T-cell (primary cell): ENCODE measurements at regions not wholly inside any gene's neighbourhood (a gene's known extent, or its start where the extent isn't known, plus 50 kb on each side); places are given as distances from the start of the nearest gene placed in this dataset.

Experiments
- ATAC-seq, 4 experiments: fragments of 200-7000 bp in 3 of 4; fragments of 150-1000 bp in 1 of 4; cut with Tn5 transposase; replicated peaks in 1 of 4; 1 replicate in 3 of 4; 2 replicates in 1 of 4; pipeline ENCODE4 v1.10.0; 2021; ENCODE audit warnings: moderate library complexity in 3 of 4, mild to moderate bottlenecking in 2 of 4, moderate number of reproducible peaks in 1 of 4
- CTCF ChIA-PET, 2 donors: fragments of 300-600 bp; sonication (Branson Sonifier 250); formaldehyde crosslinking; loops; one replicate each; lab custom pipeline; 2022; ENCODE audit warnings: antibody characterized with exemption in 2 of 2; lab: Charles Lee
- POLR2A ChIA-PET, 2 donors: fragments of 300-600 bp; sonication (Branson Sonifier 250); formaldehyde crosslinking; loops; one replicate each; lab custom pipeline; 2022; ENCODE audit warnings: antibody characterized with exemption in 2 of 2; lab: Charles Lee
- DNase-seq, 35 experiments: peaks; one replicate each; pipeline versions ENCODE4 v3.0.0 to v3.0.0-alpha.2; 2013 to 2023
- H3K27ac ChIP-seq: one replicate; pipeline ENCODE4 v1.5.1; 2013; ENCODE audit warnings: low read length
- H3K27me3 ChIP-seq, 2 experiments: replicated peaks in 1 of 2; 1 replicate in 1 of 2; 2 replicates in 1 of 2; pipeline versions ENCODE4 v1.6.1 to v1.7.0; 2013; ENCODE audit warnings: low read length in 1 of 2, mixed read lengths in 1 of 2; ENCODE audit not compliant: control insufficient read depth in 2 of 2, insufficient read depth in 2 of 2; ENCODE audit errors: extremely low read depth in 1 of 2
- H3K36me3 ChIP-seq, 2 donors: 1 replicate in 1 of 2; 2 replicates in 1 of 2; pipeline versions ENCODE4 v1.6.1 to v1.7.0; 2013; ENCODE audit warnings: low read length in 1 of 2; ENCODE audit not compliant: control insufficient read depth in 2 of 2, insufficient read depth in 1 of 2; ENCODE audit errors: extremely low read depth in 1 of 2
- H3K4me1 ChIP-seq, 2 experiments: 1 replicate in 1 of 2; 2 replicates in 1 of 2; pipeline versions ENCODE4 v1.6.1 to v1.7.0; 2013; ENCODE audit warnings: low read length in 2 of 2, mixed read lengths in 1 of 2; ENCODE audit not compliant: insufficient read depth in 2 of 2, control insufficient read depth in 1 of 2; ENCODE audit errors: extremely low read depth in 1 of 2
- H3K4me3 ChIP-seq, 2 donors: 1 replicate in 1 of 2; 2 replicates in 1 of 2; pipeline versions ENCODE4 v1.5.1 to v1.7.0; 2013; ENCODE audit warnings: mild to moderate bottlenecking in 2 of 2, low read length in 1 of 2, moderate library complexity in 1 of 2; ENCODE audit not compliant: control insufficient read depth in 1 of 2; ENCODE audit errors: extremely low read depth in 1 of 2
- H3K9me3 ChIP-seq: 2 replicates; pipeline ENCODE4 v1.7.0; 2013
- H3K27ac Mint-ChIP-seq, 2 donors: one replicate each; pipeline ENCODE4 v1.8.0; 2020 to 2021; ENCODE audit warnings: mild to moderate bottlenecking in 2 of 2, mixed read lengths in 2 of 2
- H3K27me3 Mint-ChIP-seq, 2 donors: one replicate each; pipeline ENCODE4 v1.8.0; 2021 to 2022; ENCODE audit warnings: mixed read lengths in 2 of 2
- H3K36me3 Mint-ChIP-seq: one replicate; pipeline ENCODE4 v1.8.0; 2021; ENCODE audit warnings: mixed read lengths
- H3K4me1 Mint-ChIP-seq, 3 donors: one replicate each; pipeline ENCODE4 v1.8.0; 2020 to 2022; ENCODE audit warnings: mixed read lengths in 3 of 3, mild to moderate bottlenecking in 1 of 3
- H3K4me3 Mint-ChIP-seq, 3 donors: one replicate each; pipeline ENCODE4 v1.8.0; 2020 to 2022; ENCODE audit warnings: mild to moderate bottlenecking in 3 of 3, mixed read lengths in 3 of 3, moderate library complexity in 3 of 3
- H3K9me3 Mint-ChIP-seq, 3 donors: one replicate each; pipeline ENCODE4 v1.8.0; 2020 to 2022; ENCODE audit warnings: mixed read lengths in 3 of 3
- WGBS: methylation state at CpG from one replicate; pipeline ENCODE4 v1.1.5; 2013; ENCODE audit warnings: missing lambda C conversion rate; ENCODE audit not compliant: insufficient coverage; 5-methylcytosine and 5-hydroxymethylcytosine counted together

DNA sequence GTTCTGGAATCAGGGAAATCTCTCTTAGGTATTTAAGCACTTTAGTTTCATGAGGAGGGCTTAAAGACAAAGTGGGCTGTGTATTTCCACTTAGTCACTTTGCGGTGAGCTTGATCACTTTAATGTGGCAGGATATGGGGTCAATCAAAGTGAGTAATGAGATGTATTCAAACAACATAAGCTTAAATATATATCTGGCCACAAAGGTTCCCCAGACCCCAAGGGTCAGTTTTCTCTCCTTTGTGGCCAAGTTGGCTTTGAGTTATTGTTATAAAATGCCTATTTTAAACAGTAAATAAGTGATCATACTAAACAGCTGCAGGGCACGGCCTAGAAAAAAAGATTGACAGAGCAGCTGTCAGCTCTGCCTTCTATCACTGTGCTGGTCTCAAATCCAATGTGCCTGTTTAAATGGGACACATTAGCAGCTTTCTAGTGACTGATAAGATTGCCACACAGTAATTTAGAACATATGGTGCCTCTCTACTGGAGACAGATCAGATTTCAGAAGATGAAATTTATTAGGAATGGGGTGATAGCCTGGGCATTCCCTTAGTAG is 363.9 kb downstream of the AGTPBP1 start:
- CTCF ChIA-PET = no interaction called here

DNA sequence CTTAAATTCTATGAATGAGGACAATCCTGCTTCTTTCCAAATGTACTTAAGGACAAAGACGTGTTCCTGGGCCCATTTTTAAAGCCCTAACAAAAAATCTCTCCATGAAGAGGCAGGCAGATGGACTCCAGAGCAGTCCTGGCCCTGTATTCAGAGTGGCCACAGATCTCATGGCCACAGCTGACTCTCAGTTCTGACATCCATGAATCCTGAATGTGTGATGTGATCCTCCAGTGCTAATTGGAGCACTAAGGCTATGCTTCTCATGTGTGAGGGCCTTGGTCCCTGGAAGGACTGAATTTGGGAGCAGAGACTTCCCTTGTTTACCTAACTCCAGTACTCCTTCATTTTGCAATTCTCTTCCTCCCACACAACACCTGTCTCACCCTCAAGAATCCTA is 373.0 kb downstream of the AGTPBP1 start:
- Histone ChIP-seq H3K9me3 (no peaks in the 10 kb centered on the region), H3K27me3 (no peaks in the 10 kb centered on the region), H3K4me1 (no peaks in the 10 kb centered on the region), H3K36me3 (no peaks in the 10 kb centered on the region), H3K27ac (no peak overlapping the region), H3K4me3 (no peak overlapping the region)
- Mint-ChIP-seq H3K27me3 (peaks cover 1 to 3% of the 10 kb centered on the region in 2 donors), H3K27ac (no peak overlapping the region), H3K4me1 (no peaks in the 10 kb centered on the region), H3K9me3 (no peaks in the 10 kb centered on the region), H3K36me3 (no peaks in the 10 kb centered on the region), H3K4me3 (no peak overlapping the region)
- no peak for ATAC-seq
- POLR2A ChIA-PET = no interaction called here
- CTCF ChIA-PET = interaction anchor here in 1 of 2 donors (0.6 kb wide), 1 partner anchor 1546 kb away, joined by 3 read pairs; no protein-coding TSS in a partner anchor
- 67% methylated on average over 1 of the region's 1 CpG for WGBS
- no peak for DNase-seq

More for the DNA sequence above, 363.9 kb downstream of the AGTPBP1 start:
- Mint-ChIP-seq H3K4me3 (no peak overlapping the region), H3K9me3 (no peaks in the 10 kb centered on the region), H3K4me1 (no peaks in the 10 kb centered on the region), H3K27ac (no peak overlapping the region), H3K27me3 (peaks cover 5 to 11% of the 10 kb centered on the region in 2 donors), H3K36me3 (no peaks in the 10 kb centered on the region)
- ATAC-seq = no peak
- H3K27me3 ChIP-seq = no peaks in the 10 kb centered on the region
- H3K27ac ChIP-seq = no peak overlapping the region
- no peak overlapping the region for H3K4me3 ChIP-seq
- POLR2A ChIA-PET = no interaction called here
- no peaks in the 10 kb centered on the region for H3K36me3 ChIP-seq
- WGBS = 17% methylated on average over 1 of the region's 2 CpGs
- DNase-seq = no peak
- H3K4me1 ChIP-seq = no peaks in the 10 kb centered on the region
- H3K9me3 ChIP-seq = no peaks in the 10 kb centered on the region

DNA sequence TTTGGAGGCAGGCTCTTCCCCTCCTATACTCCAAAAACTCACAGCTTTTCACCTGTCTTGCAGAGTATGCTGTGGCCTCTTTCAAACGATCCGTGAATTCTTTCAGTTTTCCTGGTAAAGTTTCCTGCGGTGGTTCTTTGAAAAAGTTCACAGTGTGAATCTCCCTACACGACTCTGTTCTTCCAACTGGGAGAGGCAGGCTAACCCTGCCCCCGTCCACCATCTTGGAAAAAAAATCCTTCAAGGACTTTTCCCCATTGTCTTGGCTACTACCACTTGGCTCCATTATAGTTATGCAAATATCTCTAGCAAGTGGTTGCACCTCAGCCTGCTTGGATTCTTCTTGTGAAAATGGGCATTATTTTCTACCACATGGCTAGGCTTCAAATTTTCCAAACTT is 382.6 kb downstream of the AGTPBP1 start:
- DNase-seq = no peak
- no peak for ATAC-seq
- 96% methylated on average over 4 of the region's 5 CpGs for WGBS

DNA sequence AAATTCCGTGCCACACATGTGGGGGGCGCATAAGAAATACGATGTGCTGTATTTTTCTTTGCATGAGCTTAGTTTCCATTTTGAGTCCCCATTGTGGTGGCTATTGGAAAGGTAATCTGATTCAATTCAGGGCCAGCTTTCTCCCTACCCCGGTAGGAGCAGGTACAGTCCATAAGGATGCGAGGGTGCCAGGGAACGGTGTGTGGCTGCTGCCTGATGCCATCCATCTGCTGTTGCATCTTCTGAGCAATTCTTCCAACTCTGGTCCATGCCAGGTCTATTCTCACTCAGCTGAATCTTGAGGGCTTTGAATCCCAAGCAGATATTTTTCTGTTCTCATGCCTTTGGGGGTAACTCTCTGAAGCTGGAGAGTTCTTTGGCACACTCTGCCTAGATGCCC is 392.7 kb downstream of the AGTPBP1 start:
- Histone ChIP-seq H3K9me3 (peaks cover 2% of the 10 kb centered on the region), H3K36me3 (no peaks in the 10 kb centered on the region), H3K27me3 (no peaks in the 10 kb centered on the region), H3K4me3 (no peak overlapping the region), H3K4me1 (no peaks in the 10 kb centered on the region), H3K27ac (no peak overlapping the region)
- DNase-seq (no peak), ATAC-seq (no peak)
- Mint-ChIP-seq H3K27ac (no peak overlapping the region), H3K4me1 (no peaks in the 10 kb centered on the region), H3K27me3 (no peaks in the 10 kb centered on the region), H3K4me3 (no peak overlapping the region), H3K36me3 (no peaks in the 10 kb centered on the region), H3K9me3 (no peaks in the 10 kb centered on the region)
- ChIA-PET CTCF (no interaction called here), POLR2A (no interaction called here)
- WGBS = 87% methylated on average over 3 of the region's 6 CpGs

More for the DNA sequence above, 382.6 kb downstream of the AGTPBP1 start:
- Histone ChIP-seq H3K4me1 (no peaks in the 10 kb centered on the region), H3K27me3 (peaks cover 0 to 5% of the 10 kb centered on the region in 2 experiments), H3K36me3 (no peaks in the 10 kb centered on the region), H3K27ac (no peak overlapping the region), H3K4me3 (no peak overlapping the region), H3K9me3 (no peaks in the 10 kb centered on the region)
- Mint-ChIP-seq H3K27me3 (peaks cover 0 to 13% of the 10 kb centered on the region in 2 donors), H3K4me1 (no peaks in the 10 kb centered on the region), H3K27ac (no peak overlapping the region), H3K9me3 (peaks cover 0 to 3% (median 0%) of the 10 kb centered on the region in 3 donors), H3K4me3 (no peak overlapping the region), H3K36me3 (no peaks in the 10 kb centered on the region)
- ChIA-PET CTCF (no interaction called here), POLR2A (no interaction called here)

DNA sequence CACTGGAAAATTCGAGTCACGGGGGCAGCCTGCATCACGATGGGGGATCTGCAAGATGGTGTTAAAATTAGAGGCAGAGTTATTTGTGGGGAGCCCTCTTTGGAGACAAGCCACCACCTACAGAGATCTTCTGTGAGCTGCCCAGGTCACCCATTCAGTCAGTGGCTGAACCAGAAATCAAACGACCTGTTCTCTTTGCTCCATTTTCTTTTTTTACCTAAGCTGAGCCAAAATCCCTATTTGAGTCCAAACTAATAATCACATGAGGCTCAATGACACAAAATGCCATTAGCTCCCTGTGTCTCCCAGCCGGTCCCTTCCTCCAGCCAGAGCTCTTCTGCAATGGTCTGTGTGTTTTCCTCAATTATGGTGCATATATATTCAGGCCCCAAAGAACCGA is 394.2 kb downstream of the AGTPBP1 start:
- ChIA-PET POLR2A (no interaction called here), CTCF (no interaction called here)
- Histone ChIP-seq H3K36me3 (no peaks in the 10 kb centered on the region), H3K27ac (no peak overlapping the region), H3K27me3 (no peaks in the 10 kb centered on the region), H3K4me3 (no peak overlapping the region), H3K9me3 (peaks cover 2% of the 10 kb centered on the region), H3K4me1 (no peaks in the 10 kb centered on the region)
- H3K27ac Mint-ChIP-seq = no peak overlapping the region
- no peak for ATAC-seq
- no peaks in the 10 kb centered on the region for H3K36me3 Mint-ChIP-seq
- WGBS = 57% methylated on average over 1 of the region's 6 CpGs
- no peak for DNase-seq
- no peaks in the 10 kb centered on the region for H3K27me3 Mint-ChIP-seq
- H3K4me1 Mint-ChIP-seq = no peaks in the 10 kb centered on the region
- no peak overlapping the region for H3K4me3 Mint-ChIP-seq
- H3K9me3 Mint-ChIP-seq = no peaks in the 10 kb centered on the region

DNA sequence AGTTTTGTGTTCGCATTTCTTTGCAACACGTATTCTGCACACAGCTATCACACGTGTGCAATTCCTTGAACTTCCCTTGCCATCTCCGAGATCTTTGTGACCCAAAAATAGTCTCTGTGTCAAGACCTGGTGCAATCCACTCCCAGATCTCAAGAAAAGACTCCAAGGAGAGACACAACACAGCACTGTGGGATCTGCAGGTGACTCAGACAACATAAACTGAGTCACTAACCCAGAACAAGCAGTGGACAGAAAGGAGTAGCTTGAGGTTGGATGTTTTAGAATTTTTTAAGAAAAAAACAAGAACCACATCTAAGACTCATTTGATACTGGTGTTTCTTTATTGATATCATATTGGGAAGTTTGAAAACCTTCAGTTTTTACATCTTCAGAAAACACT is 396.9 kb downstream of the AGTPBP1 start:
- DNase-seq = no peak
- H3K36me3 Mint-ChIP-seq = no peaks in the 10 kb centered on the region
- ChIA-PET CTCF (no interaction called here), POLR2A (no interaction called here)
- no peak overlapping the region for H3K27ac Mint-ChIP-seq
- Histone ChIP-seq H3K9me3 (no peaks in the 10 kb centered on the region), H3K36me3 (no peaks in the 10 kb centered on the region), H3K27ac (no peak overlapping the region), H3K4me3 (no peak overlapping the region), H3K27me3 (no peaks in the 10 kb centered on the region), H3K4me1 (no peaks in the 10 kb centered on the region)
- no peak overlapping the region for H3K4me3 Mint-ChIP-seq
- peaks cover 0 to 3% (median 0%) of the 10 kb centered on the region in 3 donors for H3K9me3 Mint-ChIP-seq
- no peak for ATAC-seq
- 78% methylated on average over 4 of the region's 4 CpGs for WGBS
- H3K27me3 Mint-ChIP-seq = peaks cover 0 to 15% of the 10 kb centered on the region in 2 donors
- no peaks in the 10 kb centered on the region for H3K4me1 Mint-ChIP-seq

DNA sequence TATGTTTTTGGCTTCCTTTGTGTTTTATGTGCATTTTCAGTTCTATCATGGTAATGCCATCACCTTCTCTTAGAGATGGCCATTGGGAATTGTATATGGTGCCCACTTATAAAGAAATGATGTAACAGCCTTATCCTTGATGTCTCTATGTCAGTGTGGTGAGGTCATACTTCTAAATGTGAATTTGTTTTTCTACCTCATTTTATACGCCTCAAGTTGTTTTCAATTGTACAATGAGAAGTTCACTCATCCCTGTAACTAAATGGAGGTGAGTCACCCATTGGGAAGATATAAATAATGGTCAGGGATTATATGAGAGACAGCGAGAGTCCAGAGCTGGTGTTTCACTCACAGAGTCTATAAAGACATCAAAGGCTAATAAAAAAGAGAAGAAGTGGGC is 402.4 kb downstream of the AGTPBP1 start:
- Histone ChIP-seq H3K9me3 (no peaks in the 10 kb centered on the region), H3K4me1 (no peaks in the 10 kb centered on the region), H3K27ac (no peak overlapping the region), H3K27me3 (no peaks in the 10 kb centered on the region), H3K36me3 (no peaks in the 10 kb centered on the region), H3K4me3 (no peak overlapping the region)
- no peak for DNase-seq
- ChIA-PET POLR2A (no interaction called here), CTCF (no interaction called here)
- no peaks in the 10 kb centered on the region for H3K4me1 Mint-ChIP-seq
- H3K36me3 Mint-ChIP-seq = no peaks in the 10 kb centered on the region
- ATAC-seq = no peak
- H3K27ac Mint-ChIP-seq = no peak overlapping the region
- 88% methylated on average over 1 of the region's 2 CpGs for WGBS
- peaks cover 0 to 7% (median 0%) of the 10 kb centered on the region in 3 donors for H3K9me3 Mint-ChIP-seq
- peaks cover 4 to 18% of the 10 kb centered on the region in 2 donors for H3K27me3 Mint-ChIP-seq
- H3K4me3 Mint-ChIP-seq = no peak overlapping the region
